ENCODE measurements at regions not wholly inside any gene's neighbourhood (a gene's known extent, or its start where the extent isn't known, plus 50 kb on each side); places are given as distances from the start of the nearest gene placed in this dataset.

DNA sequence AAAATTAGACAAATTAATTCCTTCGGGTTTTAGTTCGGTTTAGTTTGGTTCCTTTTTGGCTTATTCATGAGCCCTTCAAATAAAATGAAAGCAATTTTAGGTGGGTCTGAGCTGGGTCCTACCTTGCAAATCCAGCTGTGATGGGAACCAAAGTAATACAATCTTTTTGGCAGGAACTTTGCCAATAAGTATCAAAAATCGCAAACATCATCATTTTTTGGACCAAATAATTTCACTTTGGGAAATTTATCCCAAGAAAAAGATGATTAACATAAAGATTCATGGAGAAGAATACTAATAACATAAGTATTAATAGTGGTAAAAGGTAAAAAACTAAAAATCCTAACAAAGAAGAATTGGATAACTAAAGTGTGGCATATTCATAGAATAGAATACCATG lies 67.8 kb upstream of the MYOCD start:
- no peak for DNase-seq

DNA sequence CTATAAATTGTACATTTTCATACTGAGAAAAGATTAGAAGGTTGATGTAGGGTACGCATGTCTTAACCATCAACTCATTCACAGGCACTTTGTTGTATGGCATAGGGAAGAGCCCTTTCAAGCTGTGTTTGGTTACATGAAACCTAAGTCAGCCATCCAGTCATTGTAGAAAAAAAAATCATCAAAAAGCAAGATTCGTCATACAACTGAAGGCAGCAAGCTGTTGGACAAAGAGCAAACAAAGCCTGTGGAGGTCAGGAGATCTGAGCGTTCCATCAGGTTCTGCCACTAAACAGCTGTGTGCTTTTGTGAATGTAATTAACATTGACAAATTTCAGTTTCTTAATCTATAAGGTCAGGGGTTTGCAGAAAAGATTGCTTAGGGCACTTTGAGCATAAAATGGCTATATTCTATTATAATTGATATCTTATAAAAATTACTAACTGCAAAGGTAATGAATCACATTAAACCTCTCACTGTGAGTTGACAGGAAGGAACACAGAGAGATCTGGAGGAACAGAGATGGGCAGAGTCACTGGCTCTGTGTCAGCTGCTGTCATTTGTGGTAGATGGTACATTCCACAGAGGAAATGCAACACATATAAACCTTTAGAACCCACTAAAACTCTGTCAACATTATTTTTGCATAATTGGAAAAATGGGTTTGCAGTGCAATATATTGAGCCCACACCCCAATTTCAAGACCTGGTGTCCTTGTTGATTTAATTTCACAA lies 66.3 kb upstream of the MYOCD start:
- DNase-seq = no peak

- no peak for DNase-seq
These were observed 65.3 kb upstream of the MYOCD start for GRCh38 chr17:12600349-12600748.

- DNase-seq = no peak
These were observed 62.1 kb upstream of the MYOCD start for GRCh38 chr17:12603566-12603965.

GRCh38 chr17:12605222-12605621 lies 60.5 kb upstream of the MYOCD start:
- DNase-seq = no peak

DNA sequence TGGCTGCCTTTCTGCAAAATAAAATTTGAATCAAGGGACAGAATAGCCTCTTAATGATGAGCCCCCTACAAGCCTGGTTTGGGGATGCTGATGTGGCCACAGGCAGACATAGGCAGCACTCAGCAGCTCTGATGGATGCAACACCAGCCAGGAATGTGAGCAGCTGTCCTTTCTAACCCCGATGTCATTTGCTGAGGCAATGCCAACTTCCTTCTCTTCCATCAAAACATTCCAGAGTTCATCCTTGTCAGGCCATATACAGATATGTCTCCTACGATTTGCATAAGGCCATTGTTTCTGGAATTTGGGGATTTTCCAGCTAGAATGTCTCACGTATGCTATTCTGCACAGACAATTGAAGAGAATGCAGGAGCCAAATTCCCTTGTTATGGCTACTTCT lies 52.1 kb upstream of the MYOCD start:
- no peak for DNase-seq
